ENCODE measurements at regions not wholly inside any gene's neighbourhood (a gene's known extent, or its start where the extent isn't known, plus 50 kb on each side); places are given as distances from the start of the nearest gene placed in this dataset.

GRCh38 chr12:67853204-67853603 lies 136.0 kb upstream of the IFNG-AS1 start:
- intact Hi-C loops (cut with DNase I), result no loop called here
- Histone ChIP-seq H3K9me3 (no peaks in the 10 kb centered on the region), H3K27ac (peak overlapping the region; percentile 25), H3K4me3 (no peak overlapping the region), H3K27me3 (ENCODE audit: insufficient read depth in 3 of 3, low read length in 2 of 3) (no peaks in the 10 kb centered on the region), H3K36me3 (ENCODE audit: insufficient read depth in 1 of 2, low read depth in 1 of 2) (no peaks in the 10 kb centered on the region), H3K4me1 (peaks cover 13% of the 10 kb centered on the region)
- no peak for TF ChIP-seq CTCF (IDR thresholded peaks at IDR 0.05)
- ATAC-seq (peak in 1 of 4 donors; percentile 61), DNase-seq (no peak)
- WGBS, 3 donors, result 36 to 40% (median 39%) methylated on average over 3 of the region's 3 CpGs

GRCh38 chr12:67854351-67854750 lies 134.9 kb upstream of the IFNG-AS1 start:
- Histone ChIP-seq H3K9me3 (no peaks in the 10 kb centered on the region), H3K4me3 (no peak overlapping the region), H3K36me3 (ENCODE audit: insufficient read depth in 1 of 2, low read depth in 1 of 2) (no peaks in the 10 kb centered on the region), H3K4me1 (peaks cover 13% of the 10 kb centered on the region), H3K27me3 (ENCODE audit: insufficient read depth in 3 of 3, low read length in 2 of 3) (no peaks in the 10 kb centered on the region), H3K27ac (no peak overlapping the region)
- no peak for TF ChIP-seq CTCF (IDR thresholded peaks at IDR 0.05)
- 44 to 80% (median 50%) methylated on average over 1 of the region's 1 CpG for WGBS, 3 donors
- DNase-seq, result no peak
- intact Hi-C loops (cut with DNase I), result no loop called here
- no peak for ATAC-seq

- no peaks in the 10 kb centered on the region for H3K9me3 ChIP-seq
- no peak overlapping the region for H3K4me3 ChIP-seq
- no peaks in the 10 kb centered on the region for H3K36me3 ChIP-seq (ENCODE audit: insufficient read depth in 1 of 2, low read depth in 1 of 2)
- no peak for TF ChIP-seq CTCF (IDR thresholded peaks at IDR 0.05)
- DNase-seq (no peak), ATAC-seq (peak in 2 of 4 donors; percentile 37 to 60)
- intact Hi-C loops (cut with DNase I), result no loop called here
- H3K27me3 ChIP-seq (ENCODE audit: insufficient read depth in 3 of 3, low read length in 2 of 3), result no peaks in the 10 kb centered on the region
- no peak overlapping the region for H3K27ac ChIP-seq
- H3K4me1 ChIP-seq, result peaks cover 13% of the 10 kb centered on the region
Observed at GRCh38 chr12:67855103-67855502, 134.1 kb upstream of the IFNG-AS1 start.

- WGBS, 3 donors, result 88 to 91% (median 90%) methylated on average over 4 of the region's 4 CpGs
- no peak for DNase-seq
- no peaks in the 10 kb centered on the region for H3K4me1 ChIP-seq
- no peaks in the 10 kb centered on the region for H3K36me3 ChIP-seq (ENCODE audit: insufficient read depth in 1 of 2, low read depth in 1 of 2)
- H3K4me3 ChIP-seq, result no peak overlapping the region
- intact Hi-C loops (cut with DNase I), result no loop called here
- no peaks in the 10 kb centered on the region for H3K9me3 ChIP-seq
- no peak for TF ChIP-seq CTCF (IDR thresholded peaks at IDR 0.05)
- H3K27me3 ChIP-seq (ENCODE audit: insufficient read depth in 3 of 3, low read length in 2 of 3), result no peaks in the 10 kb centered on the region
- no peak for ATAC-seq
- no peak overlapping the region for H3K27ac ChIP-seq
Observed at GRCh38 chr12:67871231-67871630, 118.0 kb upstream of the IFNG-AS1 start.

GRCh38 chr12:67873355-67873754 lies 115.9 kb upstream of the IFNG-AS1 start:
- no peaks in the 10 kb centered on the region for H3K9me3 ChIP-seq
- H3K36me3 ChIP-seq (ENCODE audit: insufficient read depth in 1 of 2, low read depth in 1 of 2), result no peaks in the 10 kb centered on the region
- no peaks in the 10 kb centered on the region for H3K27me3 ChIP-seq (ENCODE audit: insufficient read depth in 3 of 3, low read length in 2 of 3)
- no peak overlapping the region for H3K4me3 ChIP-seq
- WGBS, 3 donors, result 86 to 94% (median 91%) methylated on average over 1 of the region's 1 CpG
- no peaks in the 10 kb centered on the region for H3K4me1 ChIP-seq
- no peak for TF ChIP-seq CTCF (IDR thresholded peaks at IDR 0.05)
- no peak overlapping the region for H3K27ac ChIP-seq
- ATAC-seq (no peak), DNase-seq (no peak)
- intact Hi-C loops (cut with DNase I), result no loop called here

Measured in psoas muscle (tissue), 7 donors.